T-helper 1 cell treated with Interleukin-12 subunit alpha and Interleukin-12 subunit beta and Interleukin-4 antibody, amounts not matched to agents 30 ng/mL and 1 ng/mL, for 36 hours (primary cell): ENCODE measurements at regions not wholly inside any gene's neighbourhood (a gene's known extent, or its start where the extent isn't known, plus 50 kb on each side); places are given as distances from the start of the nearest gene placed in this dataset.
"Not testable (repeated sequence)": the region's sequence is repeated elsewhere in the genome, so short reads cannot be mapped to it uniquely, and the experiment has no call there.

ENCODE experiments used
- intact Hi-C: fragments of 100-400 bp; cut with micrococcal nuclease; formaldehyde crosslinking; loops from one replicate; pipeline ENCODE4 v1.15.1; 2024

- intact Hi-C loops = no loop called here
Measured at GRCh38 chr5:71905834-71906711, 187.0 kb downstream of the CARTPT start.

- intact Hi-C loops = no loop called here
Measured at GRCh38 chr5:71907001-71907588, 188.0 kb downstream of the CARTPT start.

- intact Hi-C loops = no loop called here
Measured at GRCh38 chr5:71907608-71908145, 188.6 kb downstream of the CARTPT start.

- intact Hi-C loops = no loop called here
Measured at GRCh38 chr5:71910741-71911140, 191.7 kb downstream of the CARTPT start.

GRCh38 chr5:71912021-71912420 lies 192.9 kb downstream of the CARTPT start:
- intact Hi-C loops = no loop called here

- intact Hi-C loops = no loop called here
Measured at GRCh38 chr5:71914281-71914680, 193.0 kb upstream of the MAP1B start.

- intact Hi-C loops = no loop called here
Measured at GRCh38 chr5:71922584-71923106, 184.6 kb upstream of the MAP1B start.

GRCh38 chr5:71923755-71924154 lies 183.5 kb upstream of the MAP1B start:
- intact Hi-C loops = no loop called here

GRCh38 chr5:71924325-71924724 lies 182.9 kb upstream of the MAP1B start:
- intact Hi-C loops = no loop called here

- intact Hi-C loops = no loop called here
Measured at GRCh38 chr5:71924980-71925379, 182.3 kb upstream of the MAP1B start.

- intact Hi-C loops = no loop called here
Measured at GRCh38 chr5:71925608-71926091, 181.6 kb upstream of the MAP1B start.

GRCh38 chr5:71929003-71929402 lies 178.3 kb upstream of the MAP1B start:
- intact Hi-C loops = no loop called here

GRCh38 chr5:71930554-71930953 lies 176.7 kb upstream of the MAP1B start:
- intact Hi-C loops = not testable (repeated sequence)

- intact Hi-C loops = no loop called here
Measured at GRCh38 chr5:71932131-71932654, 175.1 kb upstream of the MAP1B start.

- intact Hi-C loops = no loop called here
Measured at GRCh38 chr5:71932655-71933338, 174.5 kb upstream of the MAP1B start.

- intact Hi-C loops = no loop called here
Measured at GRCh38 chr5:71934322-71934721, 173.0 kb upstream of the MAP1B start.

- intact Hi-C loops = no loop called here
Measured at GRCh38 chr5:71937921-71938698, 169.2 kb upstream of the MAP1B start.

- intact Hi-C loops = no loop called here
Measured at GRCh38 chr5:71938895-71939294, 168.4 kb upstream of the MAP1B start.

- intact Hi-C loops = no loop called here
Measured at GRCh38 chr5:71939452-71940230, 167.6 kb upstream of the MAP1B start.

- intact Hi-C loops = no loop called here
Measured at GRCh38 chr5:71943874-71944273, 163.4 kb upstream of the MAP1B start.
